H9 (cell line): ENCODE measurements at regions not wholly inside any gene's neighbourhood (a gene's known extent, or its start where the extent isn't known, plus 50 kb on each side); places are given as distances from the start of the nearest gene placed in this dataset.

Source experiments
- DNase-seq: peaks from one replicate; pipeline ENCODE4 v3.0.0-alpha.2; 2017
- H2AFZ ChIP-seq: one replicate; pipeline ENCODE4 v1.6.1; 2013; ENCODE audit warnings: mild to moderate bottlenecking, low read length, control low read depth, moderate library complexity
- H2AK5ac ChIP-seq: 2 replicates; pipeline ENCODE4 v1.6.1; 2013; ENCODE audit warnings: low read length, control low read depth, mixed read lengths; ENCODE audit not compliant: insufficient read length
- H2BK120ac ChIP-seq: one replicate; pipeline ENCODE4 v1.6.1; 2013; ENCODE audit warnings: low read depth, mild to moderate bottlenecking, low read length, control low read depth, inconsistent platforms; ENCODE audit not compliant: poor library complexity, severe bottlenecking
- H2BK12ac ChIP-seq: 2 replicates; pipeline ENCODE4 v1.6.1; 2013; ENCODE audit warnings: low read length, control low read depth, mixed read lengths, low read depth; ENCODE audit not compliant: insufficient read length
- H2BK15ac ChIP-seq: 2 replicates; pipeline ENCODE4 v1.6.1; 2013; ENCODE audit warnings: low read depth, low read length, control low read depth
- H2BK20ac ChIP-seq: one replicate; pipeline ENCODE4 v1.6.1; 2013; ENCODE audit warnings: low read depth, mild to moderate bottlenecking, low read length, control low read depth, inconsistent platforms; ENCODE audit not compliant: poor library complexity, severe bottlenecking
- H2BK5ac ChIP-seq: 2 replicates; pipeline ENCODE4 v1.6.1; 2013; ENCODE audit warnings: low read length, control low read depth, mixed read lengths; ENCODE audit not compliant: insufficient read length
- H3K14ac ChIP-seq: 2 replicates; pipeline ENCODE4 v1.6.1; 2013; ENCODE audit warnings: low read length, control low read depth; ENCODE audit not compliant: insufficient read depth
- H3K18ac ChIP-seq: 2 replicates; pipeline ENCODE4 v1.6.1; 2013; ENCODE audit warnings: low read depth, mild to moderate bottlenecking, mixed read lengths, low read length, control low read depth; ENCODE audit not compliant: insufficient read length
- H3K23ac ChIP-seq: 2 replicates; pipeline ENCODE4 v1.6.1; 2013; ENCODE audit warnings: low read length, control low read depth, mixed read lengths, low read depth; ENCODE audit not compliant: insufficient read length
- H3K23me2 ChIP-seq: 2 replicates; pipeline ENCODE4 v1.6.1; 2013; ENCODE audit warnings: low read depth, mild to moderate bottlenecking, mixed read lengths, low read length, control low read depth; ENCODE audit not compliant: insufficient read length, poor library complexity, severe bottlenecking
- H3K27ac ChIP-seq: 2 replicates; pipeline ENCODE4 v1.5.1; 2013; ENCODE audit warnings: low read length, control low read depth, mixed read lengths, low read depth; ENCODE audit not compliant: insufficient read length
- H3K27me3 ChIP-seq: 2 replicates; pipeline ENCODE4 v1.6.1; 2013; ENCODE audit warnings: low read length, control low read depth, inconsistent platforms; ENCODE audit not compliant: insufficient read depth
- H3K4ac ChIP-seq: 2 replicates; pipeline ENCODE4 v1.6.1; 2013; ENCODE audit warnings: low read depth, mild to moderate bottlenecking, control low read depth, inconsistent platforms, low read length, moderate library complexity
- H3K4me1 ChIP-seq: 2 replicates; pipeline ENCODE4 v1.6.1; 2013; ENCODE audit warnings: low read length, control low read depth, inconsistent platforms; ENCODE audit not compliant: insufficient read depth
- H3K4me2 ChIP-seq: 2 replicates; pipeline ENCODE4 v1.6.1; 2013; ENCODE audit warnings: low read length, control low read depth, mixed read lengths; ENCODE audit not compliant: insufficient read length, insufficient read depth
- H3K56ac ChIP-seq: 2 replicates; pipeline ENCODE4 v1.6.1; 2013; ENCODE audit warnings: low read depth, mild to moderate bottlenecking, mixed read lengths, low read length, control low read depth; ENCODE audit not compliant: insufficient read length
- H3K79me1 ChIP-seq: 2 replicates; pipeline ENCODE4 v1.6.1; 2013; ENCODE audit warnings: low read depth, mild to moderate bottlenecking, moderate library complexity, low read length, control low read depth, inconsistent platforms; ENCODE audit not compliant: insufficient read depth, poor library complexity, severe bottlenecking
- H3K79me2 ChIP-seq: 2 replicates; pipeline ENCODE4 v1.6.1; 2013; ENCODE audit warnings: low read length, control low read depth, inconsistent platforms; ENCODE audit not compliant: insufficient read depth
- H3K9ac ChIP-seq: 2 replicates; pipeline ENCODE4 v1.6.1; 2013; ENCODE audit warnings: low read length, control low read depth, mixed read lengths; ENCODE audit not compliant: insufficient read length; ENCODE audit errors: extremely low read depth
- H3K9me3 ChIP-seq: one replicate; pipeline ENCODE4 v1.6.1; 2013; ENCODE audit warnings: low read depth, low read length, inconsistent platforms; ENCODE audit not compliant: control insufficient read depth
- H3T11ph ChIP-seq: one replicate; pipeline ENCODE4 v1.6.1; 2013; ENCODE audit warnings: mild to moderate bottlenecking, low read length, control low read depth, inconsistent platforms
- H4K20me1 ChIP-seq: one replicate; pipeline ENCODE4 v1.6.1; 2013; ENCODE audit not compliant: control insufficient read depth, insufficient read length, insufficient read depth
- H4K5ac ChIP-seq: 2 replicates; pipeline ENCODE4 v1.6.1; 2013; ENCODE audit warnings: low read depth, mild to moderate bottlenecking, mixed read lengths, low read length, control low read depth; ENCODE audit not compliant: insufficient read length
- H4K8ac ChIP-seq: replicated peaks from 2 replicates; pipeline ENCODE4 v1.6.1; 2013; ENCODE audit warnings: low read length, control low read depth, mixed read lengths, low read depth; ENCODE audit not compliant: insufficient read length
- H4K91ac ChIP-seq: 2 replicates; pipeline ENCODE4 v1.6.1; 2013; ENCODE audit warnings: low read depth, mild to moderate bottlenecking, moderate library complexity, mixed read lengths, low read length, control low read depth; ENCODE audit not compliant: insufficient read length
- H3K27ac Mint-ChIP-seq, 3 experiments: 2 replicates in 2 of 3; 3 replicates in 1 of 3; pipeline ENCODE4 v1.8.0; 2020 to 2021; ENCODE audit warnings: mixed read lengths in 3 of 3, mild to moderate bottlenecking in 1 of 3, moderate library complexity in 1 of 3
- H3K27me3 Mint-ChIP-seq: 2 replicates; pipeline ENCODE4 v1.8.0; 2021; ENCODE audit warnings: low read depth, mild to moderate bottlenecking, moderate library complexity, mixed read lengths
- H3K36me3 Mint-ChIP-seq, 3 experiments: 2 replicates in 2 of 3; 3 replicates in 1 of 3; pipeline ENCODE4 v1.8.0; 2020 to 2021; ENCODE audit warnings: low read depth in 3 of 3, mixed read lengths in 3 of 3; ENCODE audit not compliant: insufficient read depth in 1 of 3
- H3K4me1 Mint-ChIP-seq, 2 experiments: 2 replicates each; pipeline ENCODE4 v1.8.0; 2020; ENCODE audit warnings: mixed read lengths in 2 of 2
- H3K4me3 Mint-ChIP-seq, 2 experiments: 2 replicates in 1 of 2; 3 replicates in 1 of 2; pipeline ENCODE4 v1.8.0; 2020 to 2021; ENCODE audit warnings: mild to moderate bottlenecking in 2 of 2, mixed read lengths in 2 of 2, moderate library complexity in 1 of 2
- H3K9me3 Mint-ChIP-seq, 2 experiments: 2 replicates in 1 of 2; 3 replicates in 1 of 2; pipeline ENCODE4 v1.8.0; 2020; ENCODE audit warnings: mild to moderate bottlenecking in 2 of 2, mixed read lengths in 2 of 2, moderate library complexity in 1 of 2
- CTCF ChIP-seq: fragments of 200-600 bp; sonication (generic); conservative IDR thresholded peaks from 3 replicates; pipeline ENCODE4 v1.8.0; 2021; ENCODE audit warnings: antibody characterized with exemption, mild to moderate bottlenecking
- WGBS: extraction: QIAGEN DNeasy Blood & Tissue Kit; methylation state at CpG from one replicate; pipeline ENCODE4 v1.1.7; 2013; ENCODE audit warnings: missing lambda C conversion rate, low lambda C conversion rate, mixed read lengths; ENCODE audit not compliant: insufficient read length; ENCODE audit errors: extremely low coverage; 5-methylcytosine and 5-hydroxymethylcytosine counted together

GRCh38 chr20:7361321-7361720 lies 578.9 kb downstream of the HAO1 start:
- Histone ChIP-seq H3K4me2 (no peak overlapping the region), H3K9ac (no peak overlapping the region), H2AK5ac (no peak overlapping the region), H3K27me3 (no peaks in the 10 kb centered on the region), H3K27ac (no peak overlapping the region), H2BK15ac (no peak overlapping the region), H2AFZ (no peak overlapping the region), H3K4me1 (no peaks in the 10 kb centered on the region), H3T11ph (no peak overlapping the region), H2BK20ac (no peak overlapping the region), H3K14ac (no peak overlapping the region), H3K18ac (no peak overlapping the region), H3K4ac (no peak overlapping the region), H3K9me3 (no peaks in the 10 kb centered on the region), H2BK12ac (no peak overlapping the region), H3K79me1 (no peaks in the 10 kb centered on the region), H2BK120ac (no peak overlapping the region), H4K5ac (no peak overlapping the region), H4K91ac (no peak overlapping the region), H2BK5ac (no peak overlapping the region), H3K56ac (no peak overlapping the region), H4K20me1 (no peaks in the 10 kb centered on the region), H3K23ac (no peak overlapping the region), H3K79me2 (no peaks in the 10 kb centered on the region), H4K8ac (no peak overlapping the region), H3K23me2 (no peaks in the 10 kb centered on the region)
- Mint-ChIP-seq H3K27ac (peak overlapping the region in 2 of 3 experiments; percentile 13; a peak in 2 of 7 replicates), H3K4me3 (no peak overlapping the region), H3K36me3 (peaks cover 2 to 16% (median 3%) of the 10 kb centered on the region in 3 experiments; a peak in 5 of 7 replicates), H3K4me1 (peaks cover 14 to 19% of the 10 kb centered on the region in 2 experiments), H3K9me3 (peaks cover 11 to 17% of the 10 kb centered on the region in 2 experiments), H3K27me3 (no peaks in the 10 kb centered on the region)
- WGBS, result no CpG with 5 or more reads among the region's 3 CpGs
- no peak for DNase-seq
- no peak for TF ChIP-seq CTCF
